ENCODE measurements at regions not wholly inside any gene's neighbourhood (a gene's known extent, or its start where the extent isn't known, plus 50 kb on each side); places are given as distances from the start of the nearest gene placed in this dataset.

GRCh38 chr13:75945841-75946482, 309.8 kb downstream of the LMO7 start:
- no peaks in the 10 kb centered on the region for H3K4me1 Mint-ChIP-seq
- no peak overlapping the region for H3K27ac Mint-ChIP-seq
- H3K27me3 Mint-ChIP-seq, result no peaks in the 10 kb centered on the region
- H3K36me3 Mint-ChIP-seq, result no peaks in the 10 kb centered on the region
- peaks cover 2% of the 10 kb centered on the region for H3K9me3 Mint-ChIP-seq
- no peak overlapping the region for H3K4me3 Mint-ChIP-seq
- no peak for ATAC-seq (ENCODE audit: low read depth)
- DNase-seq (ENCODE audit: low spot score in 2 of 2), result no peak

DNA sequence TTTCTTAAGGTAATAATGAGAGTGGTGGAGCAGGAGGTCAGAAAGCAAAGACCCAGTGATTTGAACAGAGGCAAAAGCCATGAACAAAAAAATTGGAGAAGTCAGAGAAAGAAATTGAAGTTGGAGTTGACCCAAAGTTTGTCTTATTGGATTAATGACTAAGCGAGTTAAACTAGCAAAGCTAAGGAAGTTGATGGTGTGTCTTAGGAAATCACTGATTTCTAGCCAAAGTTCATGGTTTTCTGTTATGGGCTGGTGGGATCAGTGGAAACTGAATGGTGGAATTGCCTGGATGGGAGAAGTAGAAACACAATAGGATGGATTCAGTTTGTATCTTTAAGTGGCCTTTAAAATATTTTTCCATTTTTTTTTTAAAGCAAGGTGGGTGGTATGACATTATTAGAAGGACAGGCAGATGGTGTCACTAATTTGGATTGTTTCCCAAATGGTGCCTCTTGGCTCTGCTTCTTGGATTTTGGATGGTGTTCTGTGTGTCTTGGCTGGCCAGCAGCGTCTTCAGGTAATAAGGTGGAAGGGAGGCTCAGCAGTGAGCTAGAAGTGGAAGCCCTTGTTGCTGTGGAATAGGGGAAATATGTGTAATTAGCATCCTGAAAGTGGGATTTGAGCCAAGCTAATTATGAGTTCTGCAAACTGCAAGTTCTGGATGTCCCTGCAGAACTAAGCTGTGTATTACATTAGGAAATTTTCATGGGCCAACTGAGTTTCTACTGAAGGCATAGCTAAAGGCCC, 302.9 kb downstream of the LMO7 start:
- H3K9me3 Mint-ChIP-seq, result peaks cover 3% of the 10 kb centered on the region
- H3K4me1 Mint-ChIP-seq, result no peaks in the 10 kb centered on the region
- no peaks in the 10 kb centered on the region for H3K36me3 Mint-ChIP-seq
- H3K4me3 Mint-ChIP-seq, result no peak overlapping the region
- ATAC-seq (ENCODE audit: low read depth), result no peak
- no peaks in the 10 kb centered on the region for H3K27me3 Mint-ChIP-seq
- no peak overlapping the region for H3K27ac Mint-ChIP-seq
- DNase-seq (ENCODE audit: low spot score in 2 of 2), result no peak

GRCh38 chr13:75936791-75937190, 300.7 kb downstream of the LMO7 start:
- Mint-ChIP-seq H3K36me3 (no peaks in the 10 kb centered on the region), H3K27ac (no peak overlapping the region), H3K27me3 (no peaks in the 10 kb centered on the region), H3K9me3 (peaks cover 2% of the 10 kb centered on the region), H3K4me1 (no peaks in the 10 kb centered on the region), H3K4me3 (no peak overlapping the region)
- ATAC-seq (ENCODE audit: low read depth), result no peak
- DNase-seq (ENCODE audit: low spot score in 2 of 2), result no peak

- H3K27me3 Mint-ChIP-seq, result no peaks in the 10 kb centered on the region
- H3K27ac Mint-ChIP-seq, result no peak overlapping the region
- H3K4me3 Mint-ChIP-seq, result no peak overlapping the region
- H3K9me3 Mint-ChIP-seq, result peaks cover 2% of the 10 kb centered on the region
- no peaks in the 10 kb centered on the region for H3K4me1 Mint-ChIP-seq
- H3K36me3 Mint-ChIP-seq, result no peaks in the 10 kb centered on the region
- ATAC-seq (ENCODE audit: low read depth) (no peak), DNase-seq (ENCODE audit: low spot score in 2 of 2) (no peak)
Measured at GRCh38 chr13:75935805-75936204, 299.7 kb downstream of the LMO7 start.

- H3K27ac Mint-ChIP-seq, result no peak overlapping the region
Measured at GRCh38 chr13:75934889-75935288, 298.8 kb downstream of the LMO7 start.

GRCh38 chr13:75932636-75933035, 296.5 kb downstream of the LMO7 start:
- no peak overlapping the region for H3K4me3 Mint-ChIP-seq
- no peaks in the 10 kb centered on the region for H3K36me3 Mint-ChIP-seq

More at GRCh38 chr13:75934889-75935288, 298.8 kb downstream of the LMO7 start:
- no peaks in the 10 kb centered on the region for H3K36me3 Mint-ChIP-seq
- no peaks in the 10 kb centered on the region for H3K4me1 Mint-ChIP-seq
- H3K4me3 Mint-ChIP-seq, result no peak overlapping the region
- DNase-seq (ENCODE audit: low spot score in 2 of 2), result no peak
- H3K9me3 Mint-ChIP-seq, result peaks cover 2% of the 10 kb centered on the region
- ATAC-seq (ENCODE audit: low read depth), result no peak
- no peaks in the 10 kb centered on the region for H3K27me3 Mint-ChIP-seq

GRCh38 chr13:75931116-75931515, 295.0 kb downstream of the LMO7 start:
- no peak overlapping the region for H3K27ac Mint-ChIP-seq
- no peaks in the 10 kb centered on the region for H3K36me3 Mint-ChIP-seq
- peaks cover 4% of the 10 kb centered on the region for H3K9me3 Mint-ChIP-seq
- H3K4me3 Mint-ChIP-seq, result no peak overlapping the region
- ATAC-seq (ENCODE audit: low read depth) (no peak), DNase-seq (ENCODE audit: low spot score in 2 of 2) (no peak)
- H3K4me1 Mint-ChIP-seq, result no peaks in the 10 kb centered on the region
- peaks cover 2% of the 10 kb centered on the region for H3K27me3 Mint-ChIP-seq

More at GRCh38 chr13:75932636-75933035, 296.5 kb downstream of the LMO7 start:
- H3K27me3 Mint-ChIP-seq, result peaks cover 2% of the 10 kb centered on the region
- H3K9me3 Mint-ChIP-seq, result peaks cover 2% of the 10 kb centered on the region
- no peak overlapping the region for H3K27ac Mint-ChIP-seq
- no peaks in the 10 kb centered on the region for H3K4me1 Mint-ChIP-seq
- ATAC-seq (ENCODE audit: low read depth) (no peak), DNase-seq (ENCODE audit: low spot score in 2 of 2) (no peak)

- Mint-ChIP-seq H3K4me1 (no peaks in the 10 kb centered on the region), H3K9me3 (peaks cover 4% of the 10 kb centered on the region), H3K27ac (no peak overlapping the region), H3K27me3 (peaks cover 2% of the 10 kb centered on the region), H3K36me3 (no peaks in the 10 kb centered on the region), H3K4me3 (no peak overlapping the region)
- ATAC-seq (ENCODE audit: low read depth) (no peak), DNase-seq (ENCODE audit: low spot score in 2 of 2) (no peak)
Measured at GRCh38 chr13:75929076-75929475, 292.9 kb downstream of the LMO7 start.

DNA sequence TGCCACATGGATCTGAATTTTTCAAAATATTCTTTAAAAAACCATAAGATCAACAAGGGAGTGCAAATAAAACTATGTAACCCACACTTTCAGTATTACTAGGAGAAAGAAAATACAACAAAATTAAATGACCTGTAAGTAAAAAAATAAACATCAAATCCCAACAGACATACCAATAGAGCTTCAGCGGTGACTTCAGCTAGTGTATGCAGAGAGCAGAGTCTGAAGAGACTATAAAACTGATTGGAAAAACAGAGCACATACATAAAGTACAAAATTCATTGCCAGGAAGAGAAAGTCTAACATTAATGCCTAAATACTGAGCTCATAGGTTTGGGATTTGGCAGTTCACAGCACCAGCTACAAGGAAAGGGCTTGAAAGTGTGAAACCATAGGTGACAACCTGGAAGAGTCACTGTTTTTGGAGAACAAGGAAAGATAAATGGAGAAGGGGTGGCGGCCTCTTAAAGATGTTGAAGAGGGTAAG, 291.1 kb downstream of the LMO7 start:
- no peak for DNase-seq (ENCODE audit: low spot score in 2 of 2)
- peaks cover 4% of the 10 kb centered on the region for H3K9me3 Mint-ChIP-seq

DNA sequence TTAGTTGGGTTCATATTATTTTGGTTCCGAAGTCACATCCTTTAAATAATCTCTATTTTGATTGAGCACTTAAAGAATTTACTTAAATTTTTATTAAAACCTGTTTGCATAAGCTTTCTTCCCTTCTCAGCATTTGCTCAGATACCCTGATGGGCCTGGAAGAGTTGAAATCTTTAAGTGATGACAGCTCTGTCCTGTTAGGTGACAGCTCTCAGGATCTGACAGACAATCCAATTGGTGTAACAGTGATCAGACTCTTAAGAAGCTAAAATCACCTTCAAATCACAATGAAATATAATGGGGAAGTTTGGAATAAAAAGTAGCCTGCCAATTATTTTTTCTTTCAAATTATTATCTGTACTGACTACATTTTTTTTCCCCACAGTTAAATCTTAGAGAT, 284.4 kb downstream of the LMO7 start:
- ATAC-seq (ENCODE audit: low read depth), result no peak
- no peaks in the 10 kb centered on the region for H3K36me3 Mint-ChIP-seq
- H3K4me1 Mint-ChIP-seq, result no peaks in the 10 kb centered on the region
- peaks cover 2% of the 10 kb centered on the region for H3K27me3 Mint-ChIP-seq
- no peak for DNase-seq (ENCODE audit: low spot score in 2 of 2)
- no peaks in the 10 kb centered on the region for H3K9me3 Mint-ChIP-seq
- no peak overlapping the region for H3K27ac Mint-ChIP-seq
- no peak overlapping the region for H3K4me3 Mint-ChIP-seq

More for the DNA sequence above, 291.1 kb downstream of the LMO7 start:
- Mint-ChIP-seq H3K4me3 (no peak overlapping the region), H3K27me3 (peaks cover 2% of the 10 kb centered on the region), H3K36me3 (no peaks in the 10 kb centered on the region), H3K27ac (no peak overlapping the region), H3K4me1 (no peaks in the 10 kb centered on the region)
- ATAC-seq (ENCODE audit: low read depth), result no peak

DNA sequence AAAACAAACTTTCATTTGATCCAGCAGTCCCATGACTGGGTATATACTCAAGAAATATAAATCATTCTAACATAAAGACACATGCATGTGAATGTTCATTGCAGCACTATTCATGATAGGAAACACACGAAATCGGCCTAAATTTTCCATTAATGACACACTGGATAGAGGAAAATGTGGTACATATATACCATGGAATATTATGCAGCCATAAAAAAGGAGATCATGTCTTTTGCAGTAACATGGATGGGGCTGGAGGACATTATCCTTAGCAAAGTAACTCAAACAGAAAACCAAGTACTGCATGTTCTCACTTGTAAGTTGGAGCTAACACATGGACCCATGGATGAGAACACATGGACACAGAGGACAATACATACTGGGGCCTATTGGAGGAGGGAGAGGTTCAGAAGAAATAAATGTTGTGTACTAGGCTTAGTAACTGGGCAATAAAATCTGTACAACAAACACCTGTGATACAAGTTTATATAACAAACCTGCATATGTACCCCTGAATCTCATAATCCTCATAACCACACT, 283.6 kb downstream of the LMO7 start:
- Mint-ChIP-seq H3K36me3 (no peaks in the 10 kb centered on the region), H3K9me3 (no peaks in the 10 kb centered on the region), H3K4me3 (no peak overlapping the region), H3K4me1 (no peaks in the 10 kb centered on the region), H3K27ac (no peak overlapping the region), H3K27me3 (peaks cover 2% of the 10 kb centered on the region)
- DNase-seq (ENCODE audit: low spot score in 2 of 2), result no peak
- ATAC-seq (ENCODE audit: low read depth), result no peak

DNA sequence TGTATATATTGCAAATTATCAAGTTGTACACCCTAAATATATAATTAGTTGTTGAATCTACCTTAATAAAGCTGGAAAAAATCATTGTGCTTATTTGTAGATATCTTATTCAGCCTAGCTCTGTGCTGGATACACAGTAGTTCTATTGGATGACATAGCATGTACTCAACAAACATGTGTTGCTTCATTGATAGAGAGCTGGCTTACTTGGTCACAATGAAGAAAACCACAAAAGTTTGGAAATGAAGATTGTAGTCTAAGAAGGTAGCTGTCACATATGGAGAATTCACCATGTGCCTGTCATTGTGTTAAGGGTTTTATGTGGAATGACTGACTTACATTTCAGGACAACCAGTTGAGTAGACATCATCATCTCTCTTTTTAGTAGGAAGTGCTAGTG, 278.9 kb downstream of the LMO7 start:
- H3K4me1 Mint-ChIP-seq, result no peaks in the 10 kb centered on the region
- no peaks in the 10 kb centered on the region for H3K36me3 Mint-ChIP-seq
- H3K9me3 Mint-ChIP-seq, result no peaks in the 10 kb centered on the region
- H3K27ac Mint-ChIP-seq, result no peak overlapping the region
- DNase-seq (ENCODE audit: low spot score in 2 of 2), result no peak
- H3K4me3 Mint-ChIP-seq, result no peak overlapping the region
- ATAC-seq (ENCODE audit: low read depth), result no peak
- H3K27me3 Mint-ChIP-seq, result peaks cover 3% of the 10 kb centered on the region

DNA sequence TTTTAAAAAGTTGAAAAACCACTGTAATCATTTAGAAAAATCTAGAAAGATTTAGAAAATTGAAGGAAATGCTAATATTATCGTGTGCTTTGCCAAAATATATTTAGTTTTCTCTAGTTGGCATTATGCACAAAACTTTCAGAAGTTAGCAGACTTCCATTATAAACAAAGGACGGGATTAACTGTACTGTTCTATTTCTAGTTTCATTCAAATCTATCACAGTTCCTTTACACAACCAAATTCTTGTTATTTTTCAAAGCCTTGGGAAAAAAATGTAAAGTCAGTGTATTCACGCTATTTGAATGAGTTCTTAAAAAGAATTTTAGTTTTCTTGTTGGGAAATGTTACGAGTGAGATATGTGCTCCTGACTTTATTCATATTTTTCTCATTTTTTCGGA, 277.8 kb downstream of the LMO7 start:
- DNase-seq (ENCODE audit: low spot score in 2 of 2), result no peak
- Mint-ChIP-seq H3K9me3 (no peaks in the 10 kb centered on the region), H3K4me3 (no peak overlapping the region), H3K27me3 (peaks cover 3% of the 10 kb centered on the region), H3K27ac (no peak overlapping the region), H3K4me1 (no peaks in the 10 kb centered on the region), H3K36me3 (no peaks in the 10 kb centered on the region)
- ATAC-seq (ENCODE audit: low read depth), result no peak

- H3K36me3 Mint-ChIP-seq, result no peaks in the 10 kb centered on the region
- no peaks in the 10 kb centered on the region for H3K4me1 Mint-ChIP-seq
- H3K27ac Mint-ChIP-seq, result no peak overlapping the region
- peaks cover 3% of the 10 kb centered on the region for H3K27me3 Mint-ChIP-seq
- no peaks in the 10 kb centered on the region for H3K9me3 Mint-ChIP-seq
- no peak overlapping the region for H3K4me3 Mint-ChIP-seq
- DNase-seq (ENCODE audit: low spot score in 2 of 2), result no peak
- ATAC-seq (ENCODE audit: low read depth), result no peak
Measured at GRCh38 chr13:75910591-75910990, 274.5 kb downstream of the LMO7 start.

Measured in memory B cell (primary cell).